Breast epithelium (tissue), 3 donors: ENCODE measurements at regions not wholly inside any gene's neighbourhood (a gene's known extent, or its start where the extent isn't known, plus 50 kb on each side); places are given as distances from the start of the nearest gene placed in this dataset.

ENCODE experiments used
- POLR2A ChIP-seq: fragments of 450-650 bp; IDR thresholded peaks from one replicate; pipeline ENCODE4 v1.6.1; 2016; ENCODE audit warnings: antibody characterized with exemption, mild to moderate bottlenecking, moderate library complexity
- POLR2AphosphoS5 ChIP-seq, 3 donors: sonication (generic); formaldehyde crosslinking; IDR thresholded peaks; one replicate each; pipeline ENCODE4 v1.6.1; 2017; ENCODE audit warnings: antibody characterized with exemption in 3 of 3
- TF ChIP-seq, protein P1 (sequence below), 3 donors: fragments of 450-650 bp; IDR thresholded peaks; one replicate each; pipeline ENCODE4 v1.5.1; 2016 to 2017; ENCODE audit warnings: antibody characterized with exemption in 3 of 3, mild to moderate bottlenecking in 3 of 3, moderate library complexity in 3 of 3

DNA sequence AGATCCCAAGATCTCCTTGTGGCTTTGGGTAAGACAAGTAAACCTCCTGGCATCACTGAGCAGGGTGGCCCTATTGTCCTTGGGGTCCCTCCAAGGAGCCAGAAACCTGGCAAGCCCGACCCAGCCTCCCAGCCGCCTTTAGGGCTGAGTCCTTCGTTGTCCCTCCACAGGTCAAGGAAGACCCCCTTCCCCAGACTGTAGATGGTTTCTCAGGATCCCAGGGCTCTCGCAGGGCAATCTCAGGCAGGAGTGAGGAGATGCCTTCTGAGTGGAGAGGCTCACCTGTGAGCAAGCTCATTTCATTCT, 71.6 kb upstream of the CSF3R start:
- TF ChIP-seq, protein P1, sequence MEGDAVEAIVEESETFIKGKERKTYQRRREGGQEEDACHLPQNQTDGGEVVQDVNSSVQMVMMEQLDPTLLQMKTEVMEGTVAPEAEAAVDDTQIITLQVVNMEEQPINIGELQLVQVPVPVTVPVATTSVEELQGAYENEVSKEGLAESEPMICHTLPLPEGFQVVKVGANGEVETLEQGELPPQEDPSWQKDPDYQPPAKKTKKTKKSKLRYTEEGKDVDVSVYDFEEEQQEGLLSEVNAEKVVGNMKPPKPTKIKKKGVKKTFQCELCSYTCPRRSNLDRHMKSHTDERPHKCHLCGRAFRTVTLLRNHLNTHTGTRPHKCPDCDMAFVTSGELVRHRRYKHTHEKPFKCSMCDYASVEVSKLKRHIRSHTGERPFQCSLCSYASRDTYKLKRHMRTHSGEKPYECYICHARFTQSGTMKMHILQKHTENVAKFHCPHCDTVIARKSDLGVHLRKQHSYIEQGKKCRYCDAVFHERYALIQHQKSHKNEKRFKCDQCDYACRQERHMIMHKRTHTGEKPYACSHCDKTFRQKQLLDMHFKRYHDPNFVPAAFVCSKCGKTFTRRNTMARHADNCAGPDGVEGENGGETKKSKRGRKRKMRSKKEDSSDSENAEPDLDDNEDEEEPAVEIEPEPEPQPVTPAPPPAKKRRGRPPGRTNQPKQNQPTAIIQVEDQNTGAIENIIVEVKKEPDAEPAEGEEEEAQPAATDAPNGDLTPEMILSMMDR (IDR thresholded peaks at IDR 0.05), result no peak
- no peak for TF ChIP-seq POLR2A
- no peak for TF ChIP-seq POLR2AphosphoS5 (IDR thresholded peaks at IDR 0.05)
